OCI-M1 (cell line): ENCODE measurements at regions not wholly inside any gene's neighbourhood (a gene's known extent, or its start where the extent isn't known, plus 50 kb on each side); places are given as distances from the start of the nearest gene placed in this dataset.
A peak's percentile ranks its signal among the peaks of the same experiment; 100 is the strongest.

Experiments used
- DNase-seq: peaks from one replicate; lab custom pipeline; 2025; lab: John Stamatoyannopoulos, UW

DNA sequence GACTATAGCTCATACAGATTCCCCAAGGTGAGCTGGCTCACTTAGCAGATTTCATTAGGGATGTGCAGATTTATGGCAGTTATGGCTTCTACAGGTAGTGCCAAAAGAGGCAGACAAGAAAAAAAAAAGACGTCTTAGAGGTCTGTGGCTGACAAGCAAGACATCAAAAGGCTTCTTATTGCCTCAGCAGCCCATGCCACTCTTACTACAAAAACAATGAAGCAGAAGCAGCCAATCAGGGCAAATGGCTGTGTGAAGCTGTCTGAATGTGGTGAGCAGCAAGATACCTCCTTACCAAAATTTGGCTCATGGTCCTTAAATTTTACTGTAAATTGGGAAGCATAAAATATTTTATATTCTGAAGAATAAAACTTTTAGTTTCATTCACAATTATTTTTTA lies 557.5 kb upstream of the GOLIM4 start:
- DNase-seq, result no peak

GRCh38 chr3:168648321-168648720 lies 552.6 kb upstream of the GOLIM4 start:
- DNase-seq, result no peak

DNA sequence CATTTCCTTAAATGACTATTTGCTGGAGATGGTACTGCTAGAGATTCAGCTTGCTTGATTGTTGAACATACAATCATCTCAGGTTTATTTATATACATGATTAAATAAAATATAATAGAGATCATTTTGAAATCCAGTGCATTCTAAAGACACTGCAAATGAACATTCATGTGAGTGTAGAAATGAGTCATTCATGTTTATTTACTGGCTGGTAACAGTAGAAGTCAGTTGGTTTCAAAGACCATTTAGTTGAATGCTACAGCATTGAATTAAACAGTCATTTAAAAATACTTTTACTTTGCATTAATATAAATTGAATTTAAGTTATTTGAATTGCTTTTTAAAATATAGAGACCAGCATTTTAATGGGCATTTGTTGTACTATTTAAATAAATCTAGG lies 551.9 kb upstream of the GOLIM4 start:
- no peak for DNase-seq

DNA sequence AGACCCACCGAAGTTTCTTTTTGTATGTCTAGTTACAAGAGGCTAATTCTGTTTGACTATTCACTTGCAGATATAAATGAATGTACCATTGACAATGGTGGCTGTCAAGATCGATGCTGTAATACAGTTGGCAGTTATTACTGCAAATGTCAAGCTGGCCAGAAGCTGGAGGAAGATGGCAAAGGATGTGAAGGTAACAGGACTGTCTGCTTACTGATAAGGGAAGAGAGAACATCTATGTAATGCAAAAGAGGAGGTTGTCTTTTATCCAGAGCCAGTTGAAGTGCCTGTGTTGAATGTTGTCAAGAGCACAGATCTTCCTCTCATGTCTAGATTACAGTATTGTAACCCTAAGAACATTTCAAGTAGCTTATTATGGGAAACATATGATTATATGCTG lies 549.5 kb upstream of the GOLIM4 start:
- peak; percentile 4 for DNase-seq

DNA sequence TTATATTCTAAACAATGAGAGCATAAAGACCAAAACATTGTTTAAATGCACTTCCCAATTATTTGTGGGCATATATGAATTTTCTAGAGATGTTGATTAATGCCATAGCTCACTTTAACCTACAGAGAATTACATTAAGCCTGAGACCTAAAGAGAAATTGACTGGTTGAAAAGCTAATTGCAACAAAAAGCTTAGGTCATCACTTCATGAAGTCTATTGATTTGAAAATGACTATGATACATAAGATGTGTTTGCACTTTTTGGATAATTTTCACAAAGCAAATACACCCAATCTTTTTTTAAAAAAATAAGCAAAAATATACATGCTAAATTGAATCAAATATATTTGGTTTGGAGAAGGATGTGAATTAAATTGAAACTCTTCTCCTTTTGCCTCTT lies 532.8 kb upstream of the GOLIM4 start:
- no peak for DNase-seq

GRCh38 chr3:168625477-168625876 lies 529.8 kb upstream of the GOLIM4 start:
- peak; percentile 10 for DNase-seq

GRCh38 chr3:168624892-168625448 lies 529.2 kb upstream of the GOLIM4 start:
- DNase-seq, result peak; percentile 10

DNA sequence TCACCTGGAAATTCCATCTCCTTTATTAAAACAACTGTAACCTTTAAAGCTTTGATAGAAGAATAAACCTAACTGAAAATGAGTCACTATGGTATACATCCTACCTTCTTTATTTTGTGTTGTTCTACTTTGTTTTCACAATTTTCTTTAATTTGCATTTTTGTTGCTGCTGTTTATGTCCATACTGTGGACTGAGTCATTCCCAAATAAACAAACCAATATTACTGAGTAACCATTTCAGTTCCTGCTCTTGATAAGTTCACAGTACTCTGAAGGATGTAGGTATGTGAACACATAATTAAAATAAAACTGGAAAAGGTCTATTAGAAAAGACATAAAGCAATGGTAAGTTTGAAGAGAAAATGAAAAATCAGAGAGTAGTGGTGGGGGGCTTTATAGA lies 528.5 kb upstream of the GOLIM4 start:
- no peak for DNase-seq

GRCh38 chr3:168622795-168623194 lies 527.1 kb upstream of the GOLIM4 start:
- no peak for DNase-seq

DNA sequence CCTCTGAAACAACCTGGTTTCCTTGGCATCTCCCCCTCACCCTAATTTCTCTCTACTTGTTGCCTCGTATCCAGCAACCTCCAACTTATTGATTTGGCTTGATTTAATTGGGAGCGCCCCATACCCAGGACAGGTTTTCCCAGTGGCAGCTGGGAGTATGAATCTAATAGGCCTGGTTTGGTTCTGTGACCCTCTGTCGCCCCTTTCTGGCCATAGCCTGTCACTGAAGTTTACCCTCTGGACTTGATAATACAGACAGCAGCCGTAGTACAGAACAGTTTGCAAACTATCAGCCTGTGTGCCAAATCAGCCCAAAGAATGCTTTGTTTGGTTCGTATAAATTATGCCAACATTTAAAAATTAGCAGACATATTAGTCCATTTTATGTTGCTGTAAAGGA lies 525.1 kb upstream of the GOLIM4 start:
- peak; percentile 51 for DNase-seq

- DNase-seq, result no peak
These were observed 523.2 kb upstream of the GOLIM4 start for GRCh38 chr3:168618827-168619470.

DNA sequence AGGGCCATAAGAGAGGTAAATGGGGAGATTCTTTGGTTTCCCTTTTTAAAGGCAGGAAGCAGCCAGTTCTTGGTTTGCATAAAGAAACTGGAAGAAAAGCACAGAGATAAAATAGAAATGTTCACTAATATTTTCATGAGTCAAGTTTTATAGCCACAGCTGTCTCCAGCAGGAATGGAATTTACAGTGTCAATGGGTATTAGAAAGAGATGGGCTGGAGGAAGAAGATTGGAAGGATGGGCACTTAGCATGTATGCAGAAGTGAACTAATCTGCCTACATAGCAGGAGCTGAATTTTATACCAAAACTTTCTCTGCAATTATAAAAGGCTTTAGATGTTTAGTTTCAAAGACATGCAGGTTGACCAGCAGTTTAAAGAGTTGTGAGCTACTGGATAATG lies 521.9 kb upstream of the GOLIM4 start:
- no peak for DNase-seq

GRCh38 chr3:168616915-168617314 lies 521.2 kb upstream of the GOLIM4 start:
- DNase-seq, result no peak

DNA sequence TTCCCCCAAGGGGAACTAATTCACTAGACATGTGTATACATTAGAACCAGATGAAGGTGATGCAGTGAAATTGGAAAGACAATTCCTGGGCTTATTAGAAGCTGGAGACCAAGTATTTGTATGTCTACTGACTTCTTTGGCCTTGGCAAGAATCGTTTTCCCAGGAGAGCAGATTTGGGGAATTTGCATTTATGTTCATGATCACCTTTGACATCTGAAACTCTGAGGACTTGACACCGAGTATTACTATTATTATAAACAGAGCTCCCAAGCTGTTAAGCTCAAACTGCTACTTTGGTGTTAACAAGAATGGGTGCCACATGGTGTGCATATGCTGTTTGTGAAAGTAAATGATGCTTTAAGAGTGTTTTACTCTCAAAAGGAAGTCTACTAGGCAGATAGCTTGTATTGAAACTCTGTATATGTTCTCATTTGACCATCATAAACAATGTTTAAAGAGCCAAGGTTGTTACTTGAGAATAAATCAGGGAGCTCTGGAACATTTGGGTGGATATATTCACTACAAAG lies 519.8 kb upstream of the GOLIM4 start:
- no peak for DNase-seq

DNA sequence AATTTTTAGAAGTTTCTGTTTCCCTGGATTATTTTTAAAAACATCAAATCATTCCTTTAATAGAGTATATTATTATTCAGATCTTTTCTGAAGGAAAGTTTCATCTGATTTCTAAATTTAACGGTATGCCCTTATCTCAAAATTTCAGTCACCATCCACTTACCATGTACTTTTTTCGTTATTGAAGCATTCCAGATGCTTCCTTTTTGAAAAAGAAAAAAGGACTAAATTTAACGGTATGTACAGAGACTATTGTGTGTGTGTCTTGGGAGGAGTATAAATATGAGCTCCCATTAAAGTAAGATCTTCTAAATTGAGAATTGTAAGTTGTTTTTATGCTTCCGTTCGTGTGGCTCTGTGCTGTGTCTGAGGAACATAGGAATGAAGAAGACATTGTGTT lies 517.4 kb upstream of the GOLIM4 start:
- DNase-seq, result no peak

DNA sequence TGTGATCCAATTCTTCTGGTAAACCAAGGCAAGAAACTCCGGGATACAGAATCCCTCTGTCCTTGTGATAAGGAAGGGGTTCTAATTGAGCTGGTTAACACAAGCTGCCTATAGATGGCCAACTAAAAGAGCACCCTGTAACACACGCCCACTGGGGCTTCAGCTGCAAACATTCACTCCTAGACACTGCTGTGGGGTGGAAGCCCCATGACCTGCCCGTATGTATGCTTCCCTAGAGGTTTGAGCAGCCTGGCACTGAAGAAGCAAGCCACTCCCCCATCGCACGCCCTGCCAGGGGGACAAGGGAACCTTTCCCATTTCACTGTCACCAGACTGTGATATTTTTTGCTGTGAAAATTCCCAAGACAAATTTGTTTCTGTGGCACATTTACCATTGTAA lies 516.9 kb upstream of the GOLIM4 start:
- DNase-seq, result no peak

GRCh38 chr3:168611826-168612225 lies 516.1 kb upstream of the GOLIM4 start:
- peak; percentile 13 for DNase-seq

DNA sequence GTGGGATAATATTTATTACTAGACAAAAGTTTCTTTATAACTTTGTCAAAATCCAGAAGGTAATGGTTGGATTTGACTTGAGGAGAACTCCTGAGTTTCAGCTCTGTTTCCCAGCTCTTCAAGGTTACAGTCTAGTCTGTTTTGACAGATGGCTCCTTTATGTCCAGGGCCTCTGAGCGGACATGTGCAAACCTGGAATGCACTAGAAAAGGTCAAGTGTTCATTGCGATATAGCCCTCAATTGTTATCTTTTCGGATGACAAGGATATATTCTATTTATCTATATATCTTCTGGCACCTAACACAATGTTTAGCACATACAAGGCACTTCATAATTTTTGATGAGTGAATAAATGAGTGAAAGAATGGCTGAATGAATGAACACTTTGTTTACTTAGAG lies 513.2 kb upstream of the GOLIM4 start:
- DNase-seq, result no peak

DNA sequence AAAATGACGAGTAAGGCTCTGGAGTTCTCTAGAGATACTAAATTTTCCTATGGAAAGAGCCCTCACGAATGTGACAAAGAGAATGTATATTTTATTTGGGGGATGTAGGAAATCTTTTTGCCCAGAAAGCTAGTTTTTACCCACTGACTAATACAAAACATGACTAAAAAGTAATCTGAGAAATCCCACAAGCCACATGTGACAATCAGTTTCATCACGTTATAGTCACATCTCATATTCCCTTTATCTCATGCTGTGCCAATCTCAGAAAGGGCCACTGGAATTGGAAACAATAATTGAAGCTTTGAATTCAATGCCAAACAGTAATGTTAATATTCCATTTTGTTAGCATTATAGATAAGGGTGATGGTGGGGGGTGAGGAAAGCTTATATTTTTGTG lies 509.0 kb upstream of the GOLIM4 start:
- no peak for DNase-seq

GRCh38 chr3:168598250-168598649 lies 502.5 kb upstream of the GOLIM4 start:
- DNase-seq, result no peak

- no peak for DNase-seq
These were observed 500.6 kb upstream of the GOLIM4 start for GRCh38 chr3:168596175-168596823.

DNA sequence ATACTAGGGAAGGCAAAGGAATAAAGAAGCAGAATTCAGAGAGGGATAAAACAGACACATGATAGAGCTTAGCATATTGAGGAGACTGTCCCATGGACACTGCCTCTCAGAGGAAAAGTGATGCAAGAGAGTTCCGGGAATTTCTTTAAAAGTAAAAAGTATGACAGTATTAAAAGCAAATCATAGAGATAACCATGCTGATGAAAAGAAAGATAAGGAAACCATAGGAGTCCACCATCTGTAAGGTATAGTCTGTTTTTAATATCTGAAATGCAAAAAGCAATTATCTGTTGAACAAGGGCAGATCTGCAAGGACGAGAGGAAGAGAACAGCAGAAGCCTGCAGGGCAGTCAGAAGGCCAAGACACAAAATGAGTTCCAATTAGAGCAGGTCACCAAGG lies 495.9 kb upstream of the GOLIM4 start:
- no peak for DNase-seq

DNA sequence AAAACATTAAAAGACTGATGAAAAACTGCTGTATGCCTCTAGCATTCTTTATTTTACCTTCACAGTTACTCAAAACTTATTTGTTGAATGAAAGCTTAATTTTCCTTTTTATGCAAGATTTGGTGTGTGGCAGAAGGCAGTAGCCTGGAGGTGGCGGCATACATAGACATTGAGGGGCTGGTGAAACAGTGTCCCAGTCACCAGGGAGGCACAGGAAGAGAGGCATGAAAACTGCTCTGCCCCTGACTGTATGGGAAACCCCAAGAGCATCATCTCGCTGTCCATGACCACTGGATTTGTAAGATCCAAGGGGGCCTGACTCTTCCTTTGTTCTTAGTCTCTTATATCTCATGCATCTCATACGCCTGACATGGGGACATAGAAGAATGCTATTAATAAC lies 493.7 kb upstream of the GOLIM4 start:
- no peak for DNase-seq

DNA sequence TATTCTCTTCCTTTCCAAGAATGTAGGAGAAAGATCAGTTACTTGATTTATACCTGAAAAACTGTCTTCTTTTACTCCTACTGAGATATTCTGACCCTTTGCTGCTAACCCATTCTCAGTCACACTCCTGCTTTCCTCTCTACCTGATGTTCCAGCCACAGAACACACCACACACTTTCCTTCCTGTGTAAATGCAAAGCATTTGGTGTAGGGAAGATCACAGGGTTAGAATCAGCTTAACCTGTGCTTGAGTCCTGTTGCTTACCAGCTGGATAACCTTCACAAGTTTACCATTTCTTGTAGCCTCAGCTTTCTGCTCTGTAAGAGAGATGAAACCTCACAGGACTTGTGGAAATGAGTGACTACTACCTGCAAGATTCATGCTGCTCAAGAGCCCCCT lies 489.8 kb upstream of the GOLIM4 start:
- no peak for DNase-seq
